ENCODE measurements at regions not wholly inside any gene's neighbourhood (a gene's known extent, or its start where the extent isn't known, plus 50 kb on each side); places are given as distances from the start of the nearest gene placed in this dataset.

GRCh38 chrX:20514358-20514757 is 247.6 kb upstream of the RPS6KA3 start (continued):
- TF ChIP-seq DLX4 (CRISPR knock-in tag; IDR thresholded peaks at IDR 0.05) (no peak), JUND (IDR thresholded peaks at IDR 0.05; ENCODE audit: borderline replicate concordance, low read depth, low read length) (no peak), JUND (tag; IDR thresholded peaks at IDR 0.05; ENCODE audit: borderline replicate concordance, low read depth, low read length) (peak; percentile 42; the same call in 1 of the 3 replicates), BRF2 (IDR thresholded peaks at IDR 0.05; ENCODE audit: borderline replicate concordance, insufficient read depth, insufficient read length) (no peak)

GRCh38 chrX:20513185-20513584 is 246.5 kb upstream of the RPS6KA3 start:
- Histone ChIP-seq H4K20me1 (replicated peaks; ENCODE audit: control insufficient read depth, insufficient read depth, low read length) (no peaks in the 10 kb centered on the region), H3K27ac (ENCODE audit: extremely low read depth, low read depth, low read length) (no peak overlapping the region), H3K4me3 (no peak overlapping the region), H3K9ac (ENCODE audit: insufficient read depth in 1 of 2, low read depth in 2 of 2, low read length in 2 of 2) (no peak overlapping the region), H3K9me3 (replicated peaks; ENCODE audit: control insufficient read depth, insufficient read depth, low read depth, low read length) (no peaks in the 10 kb centered on the region), H2AFZ (ENCODE audit: low read depth, low read length) (no peak overlapping the region), H3K27me3 (ENCODE audit: control insufficient read depth in 2 of 2, insufficient read depth in 2 of 2, low read length in 2 of 2) (no peaks in the 10 kb centered on the region), H3K4me1 (replicated peaks in 1 of 2; ENCODE audit: control insufficient read depth in 2 of 2, insufficient read depth in 2 of 2, low read length in 2 of 2) (no peaks in the 10 kb centered on the region), H3K79me2 (ENCODE audit: control insufficient read depth, insufficient read depth, low read length) (no peaks in the 10 kb centered on the region), H3K36me3 (ENCODE audit: control insufficient read depth, insufficient read depth, low read length) (no peaks in the 10 kb centered on the region), H3K9me1 (ENCODE audit: control insufficient read depth, insufficient read depth, low read length) (no peaks in the 10 kb centered on the region), H3K4me2 (ENCODE audit: insufficient read depth, low read length) (no peak overlapping the region)
- in situ Hi-C loops (cut with MboI): no loop called here
- FAIRE-seq: no peak
- TF ChIP-seq RBM34 (IDR thresholded peaks at IDR 0.05; ENCODE audit: borderline replicate concordance, insufficient read depth, low read length) (no peak), POU5F1 (IDR thresholded peaks at IDR 0.05; ENCODE audit: borderline replicate concordance, low read depth, low read length, partially characterized antibody) (no peak), MEIS2 (IDR thresholded peaks at IDR 0.05; ENCODE audit: partially characterized antibody) (no peak), NBN (IDR thresholded peaks at IDR 0.05; ENCODE audit: low read depth) (no peak), POLR2B (IDR thresholded peaks at IDR 0.05; ENCODE audit: low read depth, partially characterized antibody) (no peak), USF1 (CRISPR knock-in tag; IDR thresholded peaks at IDR 0.05) (no peak), NFYB (IDR thresholded peaks at IDR 0.05; ENCODE audit: extremely low read depth, insufficient read length) (no peak), THAP7 (CRISPR knock-in tag; IDR thresholded peaks at IDR 0.05) (no peak), ZNF551 (CRISPR knock-in tag; IDR thresholded peaks at IDR 0.05) (no peak), ZFP1 (CRISPR knock-in tag; IDR thresholded peaks at IDR 0.05) (no peak), JUNB (CRISPR knock-in tag; conservative IDR thresholded peaks at IDR 0.05) (no peak), ZZZ3 (IDR thresholded peaks at IDR 0.05) (no peak)
- BruUV-seq (replicated peaks): no TSS peak
- DNase-seq (ENCODE audit: extremely low read depth in 1 of 4, low spot score in 3 of 4): no peak
- POLR2A ChIA-PET: no interaction called here
- WGBS (ENCODE audit: insufficient coverage, low coverage, missing lambda C conversion rate): 0% methylated on average over 3 of the region's 3 CpGs
- intact Hi-C loops (cut with micrococcal nuclease): no loop called here
- CTCF ChIA-PET (ENCODE audit: low intra/inter-chr PET ratio): no interaction called here
- ATAC-seq: no peak

Measured in K562 (cell line).